GM19239 (cell line): ENCODE measurements at regions not wholly inside any gene's neighbourhood (a gene's known extent, or its start where the extent isn't known, plus 50 kb on each side); places are given as distances from the start of the nearest gene placed in this dataset.
"Not testable (repeated sequence)": the region's sequence is repeated elsewhere in the genome, so short reads cannot be mapped to it uniquely, and the experiment has no call there.

Source experiments
- DNase-seq: peaks from one replicate; pipeline ENCODE4 v3.0.0; 2011; ENCODE audit warnings: low spot score; ENCODE audit not compliant: insufficient read length
- FAIRE-seq: peaks from 2 replicates; lab custom pipeline; 2011; peaks lifted over from hg19 to GRCh38; lab: Jason Lieb, UNC

- FAIRE-seq: no peak
- DNase-seq: no peak
Observed at GRCh38 chr13:78884571-78884970, 225.6 kb upstream of the OBI1 start.

- DNase-seq (no peak), FAIRE-seq (no peak)
Observed at GRCh38 chr13:78881751-78882150, 222.8 kb upstream of the OBI1 start.

GRCh38 chr13:78881054-78881453, 222.1 kb upstream of the OBI1 start:
- DNase-seq: no peak
- FAIRE-seq: no peak

- FAIRE-seq: no peak
- no peak for DNase-seq
Observed at GRCh38 chr13:78876915-78877549, 218.1 kb upstream of the OBI1 start.

GRCh38 chr13:78875792-78876580, 217.0 kb upstream of the OBI1 start:
- DNase-seq (peak; percentile 1), FAIRE-seq (no peak)

GRCh38 chr13:78868991-78869390, 210.0 kb upstream of the OBI1 start:
- DNase-seq (no peak), FAIRE-seq (no peak)

- no peak for FAIRE-seq
Observed at GRCh38 chr13:78867655-78868054, 208.7 kb upstream of the OBI1 start.

GRCh38 chr13:78866076-78866475, 207.1 kb upstream of the OBI1 start:
- not testable (repeated sequence) for DNase-seq, FAIRE-seq

More at GRCh38 chr13:78867655-78868054, 208.7 kb upstream of the OBI1 start:
- no peak for DNase-seq

GRCh38 chr13:78862446-78862845, 203.5 kb upstream of the OBI1 start:
- FAIRE-seq (no peak), DNase-seq (no peak)

GRCh38 chr13:78852709-78853108, 193.8 kb upstream of the OBI1 start:
- no peak for DNase-seq
- FAIRE-seq: no peak

- DNase-seq (no peak), FAIRE-seq (no peak)
Observed at GRCh38 chr13:78845656-78846365, 186.9 kb upstream of the OBI1 start.

GRCh38 chr13:78844106-78844505, 185.2 kb upstream of the OBI1 start:
- FAIRE-seq (no peak), DNase-seq (no peak)

GRCh38 chr13:78841358-78841963, 182.5 kb upstream of the OBI1 start:
- no peak for DNase-seq
- FAIRE-seq: no peak

- no peak for FAIRE-seq
Observed at GRCh38 chr13:78836238-78836784, 177.4 kb upstream of the OBI1 start.

GRCh38 chr13:78832461-78832860, 173.5 kb upstream of the OBI1 start:
- DNase-seq (no peak), FAIRE-seq (no peak)

More at GRCh38 chr13:78836238-78836784, 177.4 kb upstream of the OBI1 start:
- DNase-seq: no peak

- FAIRE-seq: no peak
- DNase-seq: no peak
Observed at GRCh38 chr13:78830508-78830907, 171.6 kb upstream of the OBI1 start.

GRCh38 chr13:78829821-78830220, 170.9 kb upstream of the OBI1 start:
- no peak for FAIRE-seq
- DNase-seq: no peak

- FAIRE-seq: no peak
- no peak for DNase-seq
Observed at GRCh38 chr13:78827471-78827870, 168.5 kb upstream of the OBI1 start.

GRCh38 chr13:78826936-78827335, 168.0 kb upstream of the OBI1 start:
- FAIRE-seq: no peak
- no peak for DNase-seq

GRCh38 chr13:78826312-78826711, 167.4 kb upstream of the OBI1 start:
- FAIRE-seq (no peak), DNase-seq (no peak)
